WTC11 (cell line): ENCODE measurements at regions not wholly inside any gene's neighbourhood (a gene's known extent, or its start where the extent isn't known, plus 50 kb on each side); places are given as distances from the start of the nearest gene placed in this dataset.
"Not testable (repeated sequence)": the region's sequence is repeated elsewhere in the genome, so short reads cannot be mapped to it uniquely, and the experiment has no call there.

Experiments
- ATF3 ChIP-seq: sonication (generic); formaldehyde crosslinking; conservative IDR thresholded peaks from 2 replicates; pipeline ENCODE4 v1.8.1; 2022; ENCODE audit warnings: mild to moderate bottlenecking, missing genetic modification reagents
- CREB1 ChIP-seq: sonication (generic); formaldehyde crosslinking; IDR thresholded peaks from 2 replicates; pipeline ENCODE4 v1.8.0; 2023; ENCODE audit warnings: mild to moderate bottlenecking, missing genetic modification reagents
- EMX1 ChIP-seq: fragments of 250-450 bp; sonication (Bioruptor Pico); IDR thresholded peaks from 2 replicates; pipeline ENCODE4 v1.8.0; 2021; ENCODE audit warnings: mild to moderate bottlenecking
- GRHL2 ChIP-seq: fragments of 250-450 bp; sonication (Bioruptor Pico); IDR thresholded peaks from 2 replicates; pipeline ENCODE4 v1.8.0; 2022; ENCODE audit warnings: mild to moderate bottlenecking, moderate library complexity; ENCODE audit not compliant: insufficient replicate concordance, severe bottlenecking
- NR1H2 ChIP-seq: sonication (generic); formaldehyde crosslinking; IDR thresholded peaks from 2 replicates; pipeline ENCODE4 v1.9.0; 2021; ENCODE audit warnings: mild to moderate bottlenecking, moderate library complexity, missing genetic modification reagents
- NR2C2 ChIP-seq: sonication (generic); formaldehyde crosslinking; IDR thresholded peaks from 2 replicates; pipeline ENCODE4 v1.8.0; 2022; ENCODE audit warnings: mild to moderate bottlenecking, missing genetic modification reagents
- TEAD4 ChIP-seq: sonication (generic); formaldehyde crosslinking; IDR thresholded peaks from 2 replicates; pipeline ENCODE4 v1.8.0; 2022; ENCODE audit warnings: mild to moderate bottlenecking, missing genetic modification reagents
- USF2 ChIP-seq: sonication (generic); formaldehyde crosslinking; IDR thresholded peaks from 2 replicates; pipeline ENCODE4 v1.8.1; 2023; ENCODE audit warnings: mild to moderate bottlenecking, missing genetic modification reagents, moderate library complexity
- ZNF263 ChIP-seq: sonication (generic); formaldehyde crosslinking; IDR thresholded peaks from 2 replicates; pipeline ENCODE4 v1.8.1; 2022; ENCODE audit warnings: low read depth, mild to moderate bottlenecking, moderate library complexity, missing genetic modification reagents
- ZNF317 ChIP-seq: sonication (generic); formaldehyde crosslinking; IDR thresholded peaks from 2 replicates; pipeline ENCODE4 v1.8.1; 2023; ENCODE audit warnings: low read depth, mild to moderate bottlenecking, moderate library complexity, missing genetic modification reagents, borderline replicate concordance
- TF ChIP-seq, protein P1 (sequence below): fragments of 200-600 bp; IDR thresholded peaks from 2 replicates; pipeline ENCODE4 v1.8.0; 2022; ENCODE audit warnings: antibody characterized with exemption
- TF ChIP-seq, protein P2 (sequence below): sonication (generic); formaldehyde crosslinking; IDR thresholded peaks from 2 replicates; pipeline ENCODE4 v1.8.0; 2022; ENCODE audit warnings: mild to moderate bottlenecking, missing genetic modification reagents
- TF ChIP-seq, protein P3 (sequence below): sonication (generic); formaldehyde crosslinking; conservative IDR thresholded peaks from 2 replicates; pipeline ENCODE4 v1.8.1; 2023; ENCODE audit warnings: mild to moderate bottlenecking, low read depth, missing genetic modification reagents, moderate library complexity
- TF ChIP-seq, protein P4 (sequence below): sonication (generic); formaldehyde crosslinking; IDR thresholded peaks from 2 replicates; pipeline ENCODE4 v1.8.1; 2023; ENCODE audit warnings: mild to moderate bottlenecking, missing genetic modification reagents, borderline replicate concordance

- not testable (repeated sequence) for TF ChIP-seq NR2C2 (CRISPR knock-in tag); ATF3; CREB1 (CRISPR knock-in tag); NR1H2 (CRISPR knock-in tag); ZNF263 (CRISPR knock-in tag); USF2; EMX1 (CRISPR knock-in tag); ZNF317; GRHL2 (CRISPR knock-in tag); TEAD4 (CRISPR knock-in tag)
- TF ChIP-seq, protein P1, sequence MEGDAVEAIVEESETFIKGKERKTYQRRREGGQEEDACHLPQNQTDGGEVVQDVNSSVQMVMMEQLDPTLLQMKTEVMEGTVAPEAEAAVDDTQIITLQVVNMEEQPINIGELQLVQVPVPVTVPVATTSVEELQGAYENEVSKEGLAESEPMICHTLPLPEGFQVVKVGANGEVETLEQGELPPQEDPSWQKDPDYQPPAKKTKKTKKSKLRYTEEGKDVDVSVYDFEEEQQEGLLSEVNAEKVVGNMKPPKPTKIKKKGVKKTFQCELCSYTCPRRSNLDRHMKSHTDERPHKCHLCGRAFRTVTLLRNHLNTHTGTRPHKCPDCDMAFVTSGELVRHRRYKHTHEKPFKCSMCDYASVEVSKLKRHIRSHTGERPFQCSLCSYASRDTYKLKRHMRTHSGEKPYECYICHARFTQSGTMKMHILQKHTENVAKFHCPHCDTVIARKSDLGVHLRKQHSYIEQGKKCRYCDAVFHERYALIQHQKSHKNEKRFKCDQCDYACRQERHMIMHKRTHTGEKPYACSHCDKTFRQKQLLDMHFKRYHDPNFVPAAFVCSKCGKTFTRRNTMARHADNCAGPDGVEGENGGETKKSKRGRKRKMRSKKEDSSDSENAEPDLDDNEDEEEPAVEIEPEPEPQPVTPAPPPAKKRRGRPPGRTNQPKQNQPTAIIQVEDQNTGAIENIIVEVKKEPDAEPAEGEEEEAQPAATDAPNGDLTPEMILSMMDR, result not testable (repeated sequence)
- TF ChIP-seq, protein P2, sequence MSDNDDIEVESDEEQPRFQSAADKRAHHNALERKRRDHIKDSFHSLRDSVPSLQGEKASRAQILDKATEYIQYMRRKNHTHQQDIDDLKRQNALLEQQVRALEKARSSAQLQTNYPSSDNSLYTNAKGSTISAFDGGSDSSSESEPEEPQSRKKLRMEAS (CRISPR knock-in tag), result not testable (repeated sequence)
- TF ChIP-seq, protein P3, sequence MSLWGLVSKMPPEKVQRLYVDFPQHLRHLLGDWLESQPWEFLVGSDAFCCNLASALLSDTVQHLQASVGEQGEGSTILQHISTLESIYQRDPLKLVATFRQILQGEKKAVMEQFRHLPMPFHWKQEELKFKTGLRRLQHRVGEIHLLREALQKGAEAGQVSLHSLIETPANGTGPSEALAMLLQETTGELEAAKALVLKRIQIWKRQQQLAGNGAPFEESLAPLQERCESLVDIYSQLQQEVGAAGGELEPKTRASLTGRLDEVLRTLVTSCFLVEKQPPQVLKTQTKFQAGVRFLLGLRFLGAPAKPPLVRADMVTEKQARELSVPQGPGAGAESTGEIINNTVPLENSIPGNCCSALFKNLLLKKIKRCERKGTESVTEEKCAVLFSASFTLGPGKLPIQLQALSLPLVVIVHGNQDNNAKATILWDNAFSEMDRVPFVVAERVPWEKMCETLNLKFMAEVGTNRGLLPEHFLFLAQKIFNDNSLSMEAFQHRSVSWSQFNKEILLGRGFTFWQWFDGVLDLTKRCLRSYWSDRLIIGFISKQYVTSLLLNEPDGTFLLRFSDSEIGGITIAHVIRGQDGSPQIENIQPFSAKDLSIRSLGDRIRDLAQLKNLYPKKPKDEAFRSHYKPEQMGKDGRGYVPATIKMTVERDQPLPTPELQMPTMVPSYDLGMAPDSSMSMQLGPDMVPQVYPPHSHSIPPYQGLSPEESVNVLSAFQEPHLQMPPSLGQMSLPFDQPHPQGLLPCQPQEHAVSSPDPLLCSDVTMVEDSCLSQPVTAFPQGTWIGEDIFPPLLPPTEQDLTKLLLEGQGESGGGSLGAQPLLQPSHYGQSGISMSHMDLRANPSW (CRISPR knock-in tag), result not testable (repeated sequence)
- TF ChIP-seq, protein P4, sequence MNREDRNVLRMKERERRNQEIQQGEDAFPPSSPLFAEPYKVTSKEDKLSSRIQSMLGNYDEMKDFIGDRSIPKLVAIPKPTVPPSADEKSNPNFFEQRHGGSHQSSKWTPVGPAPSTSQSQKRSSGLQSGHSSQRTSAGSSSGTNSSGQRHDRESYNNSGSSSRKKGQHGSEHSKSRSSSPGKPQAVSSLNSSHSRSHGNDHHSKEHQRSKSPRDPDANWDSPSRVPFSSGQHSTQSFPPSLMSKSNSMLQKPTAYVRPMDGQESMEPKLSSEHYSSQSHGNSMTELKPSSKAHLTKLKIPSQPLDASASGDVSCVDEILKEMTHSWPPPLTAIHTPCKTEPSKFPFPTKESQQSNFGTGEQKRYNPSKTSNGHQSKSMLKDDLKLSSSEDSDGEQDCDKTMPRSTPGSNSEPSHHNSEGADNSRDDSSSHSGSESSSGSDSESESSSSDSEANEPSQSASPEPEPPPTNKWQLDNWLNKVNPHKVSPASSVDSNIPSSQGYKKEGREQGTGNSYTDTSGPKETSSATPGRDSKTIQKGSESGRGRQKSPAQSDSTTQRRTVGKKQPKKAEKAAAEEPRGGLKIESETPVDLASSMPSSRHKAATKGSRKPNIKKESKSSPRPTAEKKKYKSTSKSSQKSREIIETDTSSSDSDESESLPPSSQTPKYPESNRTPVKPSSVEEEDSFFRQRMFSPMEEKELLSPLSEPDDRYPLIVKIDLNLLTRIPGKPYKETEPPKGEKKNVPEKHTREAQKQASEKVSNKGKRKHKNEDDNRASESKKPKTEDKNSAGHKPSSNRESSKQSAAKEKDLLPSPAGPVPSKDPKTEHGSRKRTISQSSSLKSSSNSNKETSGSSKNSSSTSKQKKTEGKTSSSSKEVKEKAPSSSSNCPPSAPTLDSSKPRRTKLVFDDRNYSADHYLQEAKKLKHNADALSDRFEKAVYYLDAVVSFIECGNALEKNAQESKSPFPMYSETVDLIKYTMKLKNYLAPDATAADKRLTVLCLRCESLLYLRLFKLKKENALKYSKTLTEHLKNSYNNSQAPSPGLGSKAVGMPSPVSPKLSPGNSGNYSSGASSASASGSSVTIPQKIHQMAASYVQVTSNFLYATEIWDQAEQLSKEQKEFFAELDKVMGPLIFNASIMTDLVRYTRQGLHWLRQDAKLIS (CRISPR knock-in tag), result not testable (repeated sequence)
Observed at GRCh38 chr2:87196720-87197388, 175.2 kb upstream of the PLGLB1 start.
